ENCODE measurements at regions not wholly inside any gene's neighbourhood (a gene's known extent, or its start where the extent isn't known, plus 50 kb on each side); places are given as distances from the start of the nearest gene placed in this dataset.

DNA sequence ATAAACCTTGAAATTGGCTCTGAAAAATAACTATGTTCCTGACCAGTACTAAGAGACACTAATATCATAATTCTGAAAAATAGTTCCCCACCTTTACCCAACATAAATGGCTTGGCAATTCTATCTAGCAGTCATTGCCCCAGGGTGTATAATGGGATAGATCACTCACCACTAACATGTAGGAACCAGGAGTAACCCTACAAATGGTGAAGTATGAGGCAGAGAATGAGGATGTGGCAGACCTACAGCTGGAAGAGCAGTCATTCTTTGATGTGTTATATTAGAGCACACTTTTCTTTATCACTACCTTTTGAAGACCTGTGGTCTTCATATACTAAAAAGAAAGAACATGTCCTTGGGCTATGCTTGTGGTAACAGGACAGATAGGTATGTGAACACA is 136.5 kb upstream of the SYNDIG1 start:
- Histone ChIP-seq H3K27ac (no peak overlapping the region), H3K36me3 (replicated peaks in 1 of 2) (no peaks in the 10 kb centered on the region), H3K27me3 (no peaks in the 10 kb centered on the region), H3K4me3 (no peak overlapping the region), H3K4me1 (replicated peaks in 1 of 2) (no peaks in the 10 kb centered on the region), H3K9me3 (replicated peaks in 1 of 3) (no peaks in the 10 kb centered on the region)
- intact Hi-C loops (cut with DNase I), result no loop called here
- no peak for TF ChIP-seq POLR2A (IDR thresholded peaks at IDR 0.05)
- TF ChIP-seq, protein P1, sequence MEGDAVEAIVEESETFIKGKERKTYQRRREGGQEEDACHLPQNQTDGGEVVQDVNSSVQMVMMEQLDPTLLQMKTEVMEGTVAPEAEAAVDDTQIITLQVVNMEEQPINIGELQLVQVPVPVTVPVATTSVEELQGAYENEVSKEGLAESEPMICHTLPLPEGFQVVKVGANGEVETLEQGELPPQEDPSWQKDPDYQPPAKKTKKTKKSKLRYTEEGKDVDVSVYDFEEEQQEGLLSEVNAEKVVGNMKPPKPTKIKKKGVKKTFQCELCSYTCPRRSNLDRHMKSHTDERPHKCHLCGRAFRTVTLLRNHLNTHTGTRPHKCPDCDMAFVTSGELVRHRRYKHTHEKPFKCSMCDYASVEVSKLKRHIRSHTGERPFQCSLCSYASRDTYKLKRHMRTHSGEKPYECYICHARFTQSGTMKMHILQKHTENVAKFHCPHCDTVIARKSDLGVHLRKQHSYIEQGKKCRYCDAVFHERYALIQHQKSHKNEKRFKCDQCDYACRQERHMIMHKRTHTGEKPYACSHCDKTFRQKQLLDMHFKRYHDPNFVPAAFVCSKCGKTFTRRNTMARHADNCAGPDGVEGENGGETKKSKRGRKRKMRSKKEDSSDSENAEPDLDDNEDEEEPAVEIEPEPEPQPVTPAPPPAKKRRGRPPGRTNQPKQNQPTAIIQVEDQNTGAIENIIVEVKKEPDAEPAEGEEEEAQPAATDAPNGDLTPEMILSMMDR (IDR thresholded peaks at IDR 0.05), result no peak
- DNase-seq, result no peak

DNA sequence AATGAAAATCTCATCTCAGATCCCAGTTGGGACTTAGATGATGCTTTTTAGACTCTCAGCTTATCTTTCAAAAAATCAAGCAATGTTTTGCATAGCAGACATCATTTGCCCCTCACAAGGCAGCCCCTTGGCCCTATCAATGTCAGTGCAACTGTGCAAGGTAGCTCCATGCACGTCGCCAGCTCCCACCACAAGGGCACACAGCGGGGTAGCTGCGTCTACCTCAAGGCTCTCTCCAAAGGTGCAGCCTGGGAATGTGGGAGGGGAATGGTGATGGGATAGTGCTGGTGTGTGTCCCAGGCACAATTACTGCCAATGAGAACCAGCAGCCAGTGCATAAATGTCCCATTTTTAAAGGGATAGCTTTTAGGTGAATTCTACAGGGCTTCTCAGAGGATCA is 137.5 kb upstream of the SYNDIG1 start:
- WGBS, 4 donors, result 80 to 94% (median 83%) methylated on average over 3 to 4 of the region's 4 CpGs
- no peaks in the 10 kb centered on the region for H3K27me3 ChIP-seq
- intact Hi-C loops (cut with DNase I), result no loop called here
- H3K27ac ChIP-seq, result no peak overlapping the region
- H3K9me3 ChIP-seq (replicated peaks in 1 of 3), result no peaks in the 10 kb centered on the region
- no peak overlapping the region for H3K4me3 ChIP-seq
- no peaks in the 10 kb centered on the region for H3K36me3 ChIP-seq (replicated peaks in 1 of 2)
- TF ChIP-seq, protein P1 (IDR thresholded peaks at IDR 0.05), result no peak
- no peak for TF ChIP-seq POLR2A (IDR thresholded peaks at IDR 0.05)
- DNase-seq, result no peak
- H3K4me1 ChIP-seq (replicated peaks in 1 of 2), result no peaks in the 10 kb centered on the region

GRCh38 chr20:24328901-24329300 is 140.5 kb upstream of the SYNDIG1 start:
- TF ChIP-seq, protein P1 (IDR thresholded peaks at IDR 0.05), result no peak
- no peak for TF ChIP-seq POLR2A (IDR thresholded peaks at IDR 0.05)
- 63 to 74% (median 66%) methylated on average over 2 of the region's 2 CpGs for WGBS, 4 donors
- no peak overlapping the region for H3K27ac ChIP-seq
- no peaks in the 10 kb centered on the region for H3K4me1 ChIP-seq (replicated peaks in 1 of 2)
- H3K36me3 ChIP-seq (replicated peaks in 1 of 2), result no peaks in the 10 kb centered on the region
- no peaks in the 10 kb centered on the region for H3K9me3 ChIP-seq (replicated peaks in 1 of 3)
- DNase-seq, result no peak
- no peaks in the 10 kb centered on the region for H3K27me3 ChIP-seq
- intact Hi-C loops (cut with DNase I), result no loop called here
- no peak overlapping the region for H3K4me3 ChIP-seq

DNA sequence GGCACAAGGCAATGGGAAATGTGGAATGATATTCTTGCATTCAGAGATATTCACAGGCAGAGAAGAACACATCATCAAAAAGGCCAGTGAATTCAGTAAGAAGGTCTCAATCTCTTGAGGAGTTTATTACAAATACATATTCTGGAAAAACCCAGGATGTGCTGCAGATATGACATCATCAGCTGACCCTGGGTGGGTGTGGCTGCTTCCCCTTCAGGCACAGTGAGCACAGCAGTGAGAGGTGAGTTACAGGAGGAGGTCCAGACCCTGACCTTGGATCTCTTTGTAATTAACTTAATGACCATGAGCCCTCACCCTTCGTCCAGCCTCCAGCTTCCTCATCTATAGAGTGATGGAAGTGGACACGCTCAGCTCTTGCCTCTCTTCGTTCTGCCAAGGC is 147.5 kb upstream of the SYNDIG1 start:
- Histone ChIP-seq H3K4me1 (replicated peaks in 1 of 2) (no peaks in the 10 kb centered on the region), H3K27me3 (no peaks in the 10 kb centered on the region), H3K4me3 (no peak overlapping the region), H3K36me3 (replicated peaks in 1 of 2) (no peaks in the 10 kb centered on the region), H3K9me3 (replicated peaks in 1 of 3) (no peaks in the 10 kb centered on the region), H3K27ac (no peak overlapping the region)
- 59 to 79% (median 73%) methylated on average over 3 of the region's 3 CpGs for WGBS, 4 donors
- TF ChIP-seq, protein P1 (IDR thresholded peaks at IDR 0.05), result no peak
- TF ChIP-seq POLR2A (IDR thresholded peaks at IDR 0.05), result no peak
- DNase-seq, result no peak
- intact Hi-C loops (cut with DNase I), result no loop called here
